Esophagus squamous epithelium (tissue), 4 donors: ENCODE measurements at regions not wholly inside any gene's neighbourhood (a gene's known extent, or its start where the extent isn't known, plus 50 kb on each side); places are given as distances from the start of the nearest gene placed in this dataset.

ENCODE experiments used
- CTCF ChIP-seq, 6 experiments: fragments of 450-650 bp in 4 of 6; fragments of 200-600 bp in 2 of 6; sonication (generic) in 2 of 6; IDR thresholded peaks; one replicate each; pipeline ENCODE4 v1.5.1; 2016 to 2019; ENCODE audit warnings: antibody characterized with exemption in 6 of 6, mild to moderate bottlenecking in 4 of 6, moderate library complexity in 4 of 6
- POLR2A ChIP-seq, 4 donors: fragments of 450-650 bp; IDR thresholded peaks; one replicate each; pipeline ENCODE4 v1.6.1; 2017; ENCODE audit warnings: antibody characterized with exemption in 4 of 4, mild to moderate bottlenecking in 4 of 4, moderate library complexity in 3 of 4

DNA sequence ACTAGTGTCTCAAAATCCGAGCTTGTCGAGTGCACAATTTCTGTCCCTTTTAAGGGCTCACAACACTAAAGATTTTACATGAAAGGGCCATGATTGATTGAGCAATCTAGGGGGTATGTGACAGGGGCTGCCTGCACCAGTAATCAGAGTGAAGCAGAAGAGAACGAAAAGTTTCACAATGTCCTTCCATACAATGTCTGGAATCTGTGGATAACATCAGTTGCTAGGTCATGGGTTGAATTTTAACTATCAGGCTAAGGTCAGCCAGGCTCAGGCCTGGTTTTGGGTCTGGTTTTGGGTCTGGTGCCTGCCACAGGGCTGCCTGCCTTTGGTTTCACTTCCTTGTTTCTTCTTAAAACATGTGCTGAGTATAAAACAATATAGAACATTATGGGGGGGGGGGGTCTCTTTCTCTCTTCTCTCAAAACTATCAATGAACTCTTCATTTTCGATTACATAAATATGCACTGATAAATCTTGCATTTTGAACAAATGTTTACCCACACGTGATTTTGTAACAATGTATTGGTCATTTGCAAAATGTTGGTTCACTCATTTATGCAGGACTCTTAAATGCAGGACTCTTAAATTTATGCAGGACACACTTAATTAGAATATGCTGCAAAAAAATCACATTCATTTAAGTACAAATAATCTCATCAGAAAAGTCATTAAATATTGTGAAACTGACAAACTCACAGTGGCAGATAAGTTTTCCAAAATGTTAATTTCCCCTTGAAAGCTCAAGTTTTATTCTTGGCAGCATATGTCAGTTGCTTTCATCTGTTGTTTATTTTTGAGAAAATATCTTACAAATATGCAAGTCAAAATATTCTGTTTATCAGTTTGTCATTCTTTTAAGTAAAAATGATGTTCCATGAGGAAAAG lies 290.5 kb upstream of the KYNU start:
- TF ChIP-seq CTCF (IDR thresholded peaks at IDR 0.05), result no peak
- no peak for TF ChIP-seq POLR2A (IDR thresholded peaks at IDR 0.05)
